ENCODE measurements at regions not wholly inside any gene's neighbourhood (a gene's known extent, or its start where the extent isn't known, plus 50 kb on each side); places are given as distances from the start of the nearest gene placed in this dataset.

- Histone ChIP-seq H3K4me3 (no peak overlapping the region), H3K36me3 (no peaks in the 10 kb centered on the region), H3K9me3 (no peaks in the 10 kb centered on the region), H3K4me1 (no peaks in the 10 kb centered on the region), H3K27me3 (no peaks in the 10 kb centered on the region), H3K27ac (no peak overlapping the region)
- intact Hi-C loops (cut with DNase I; ENCODE audit: low total_unique reads), result no loop called here
- TF ChIP-seq CTCF (IDR thresholded peaks at IDR 0.05) (no peak), POLR2AphosphoS5 (IDR thresholded peaks at IDR 0.05) (no peak), POLR2A (IDR thresholded peaks at IDR 0.05) (no peak)
- DNase-seq (ENCODE audit: low spot score in 2 of 2), result no peak
Measured at GRCh38 chr1:80779275-80779674, 1021.5 kb upstream of the ADGRL2 start.

- no peaks in the 10 kb centered on the region for H3K9me3 ChIP-seq
- H3K27me3 ChIP-seq, result no peaks in the 10 kb centered on the region
- H3K27ac ChIP-seq, result no peak overlapping the region
- H3K4me3 ChIP-seq, result no peak overlapping the region
- DNase-seq (ENCODE audit: low spot score in 2 of 2), result no peak
- no peaks in the 10 kb centered on the region for H3K4me1 ChIP-seq
- intact Hi-C loops (cut with DNase I; ENCODE audit: low total_unique reads), result no loop called here
- no peaks in the 10 kb centered on the region for H3K36me3 ChIP-seq
- no peak for TF ChIP-seq POLR2A (IDR thresholded peaks at IDR 0.05)
- TF ChIP-seq CTCF (IDR thresholded peaks at IDR 0.05), result no peak
- no peak for TF ChIP-seq POLR2AphosphoS5 (IDR thresholded peaks at IDR 0.05)
Measured at GRCh38 chr1:80778094-80778840, 1022.5 kb upstream of the ADGRL2 start.

GRCh38 chr1:80776266-80776665 is 1024.5 kb upstream of the ADGRL2 start:
- H3K27me3 ChIP-seq, result no peaks in the 10 kb centered on the region
- no peaks in the 10 kb centered on the region for H3K4me1 ChIP-seq
- intact Hi-C loops (cut with DNase I; ENCODE audit: low total_unique reads), result no loop called here

GRCh38 chr1:80769208-80769750 is 1031.5 kb upstream of the ADGRL2 start:
- no peaks in the 10 kb centered on the region for H3K36me3 ChIP-seq
- TF ChIP-seq CTCF (IDR thresholded peaks at IDR 0.05), result no peak
- TF ChIP-seq POLR2A (IDR thresholded peaks at IDR 0.05), result no peak
- no peak for TF ChIP-seq POLR2AphosphoS5 (IDR thresholded peaks at IDR 0.05)
- intact Hi-C loops (cut with DNase I; ENCODE audit: low total_unique reads), result no loop called here
- no peak for DNase-seq (ENCODE audit: low spot score in 2 of 2)
- H3K4me3 ChIP-seq, result no peak overlapping the region
- H3K27ac ChIP-seq, result no peak overlapping the region
- no peaks in the 10 kb centered on the region for H3K9me3 ChIP-seq
- H3K27me3 ChIP-seq, result no peaks in the 10 kb centered on the region
- H3K4me1 ChIP-seq, result no peaks in the 10 kb centered on the region

More at GRCh38 chr1:80776266-80776665, 1024.5 kb upstream of the ADGRL2 start:
- H3K36me3 ChIP-seq, result no peaks in the 10 kb centered on the region
- no peak for TF ChIP-seq CTCF (IDR thresholded peaks at IDR 0.05)
- no peak for DNase-seq (ENCODE audit: low spot score in 2 of 2)
- H3K9me3 ChIP-seq, result no peaks in the 10 kb centered on the region
- H3K4me3 ChIP-seq, result no peak overlapping the region
- H3K27ac ChIP-seq, result no peak overlapping the region

- H3K4me3 ChIP-seq, result no peak overlapping the region
- H3K4me1 ChIP-seq, result no peaks in the 10 kb centered on the region
- DNase-seq (ENCODE audit: low spot score in 2 of 2), result no peak
- no peaks in the 10 kb centered on the region for H3K27me3 ChIP-seq
- H3K9me3 ChIP-seq, result no peaks in the 10 kb centered on the region
- TF ChIP-seq POLR2A (IDR thresholded peaks at IDR 0.05), result no peak
- TF ChIP-seq CTCF (IDR thresholded peaks at IDR 0.05), result no peak
- TF ChIP-seq POLR2AphosphoS5 (IDR thresholded peaks at IDR 0.05), result no peak
- H3K27ac ChIP-seq, result no peak overlapping the region
- intact Hi-C loops (cut with DNase I; ENCODE audit: low total_unique reads), result no loop called here
- no peaks in the 10 kb centered on the region for H3K36me3 ChIP-seq
Measured at GRCh38 chr1:80767711-80768110, 1033.0 kb upstream of the ADGRL2 start.

Measured in breast epithelium (tissue), 4 donors.